Lower lobe of right lung (tissue), 2 donors: ENCODE measurements at regions not wholly inside any gene's neighbourhood (a gene's known extent, or its start where the extent isn't known, plus 50 kb on each side); places are given as distances from the start of the nearest gene placed in this dataset.

ENCODE experiments used
- ATAC-seq, 2 donors: fragments of 200-7000 bp; cut with Tn5 transposase; one replicate each; pipeline ENCODE4 v1.9.1; 2020 to 2022; ENCODE audit warnings: mild to moderate bottlenecking in 2 of 2, moderate library complexity in 2 of 2
- DNase-seq: peaks from one replicate; pipeline ENCODE4 v3.0.0-alpha.2; 2020
- H3K27ac ChIP-seq: fragments of 200-600 bp; one replicate; pipeline ENCODE4 v1.8.0; 2022
- H3K27me3 ChIP-seq: fragments of 200-600 bp; one replicate; pipeline ENCODE4 v1.8.0; 2022; ENCODE audit warnings: low read depth
- H3K36me3 ChIP-seq: fragments of 200-600 bp; one replicate; pipeline ENCODE4 v1.8.0; 2022; ENCODE audit warnings: mild to moderate bottlenecking
- H3K4me1 ChIP-seq: fragments of 200-600 bp; one replicate; pipeline ENCODE4 v1.8.0; 2022
- H3K4me3 ChIP-seq: fragments of 200-600 bp; one replicate; pipeline ENCODE4 v1.8.0; 2022; ENCODE audit warnings: mild to moderate bottlenecking
- H3K9me3 ChIP-seq: fragments of 200-600 bp; one replicate; pipeline ENCODE4 v1.8.0; 2022
- CTCF ChIP-seq: fragments of 200-600 bp; IDR thresholded peaks from one replicate; pipeline ENCODE4 v1.8.0; 2022; ENCODE audit warnings: antibody characterized with exemption, mild to moderate bottlenecking
- intact Hi-C: fragments of 100-400 bp; cut with DNase I; formaldehyde crosslinking; loops from one replicate; pipeline ENCODE4 v1.11.0; 2022
- donor health status: DM: no; HTN: yes; CAD: no; lungs with severe emphysema.

- no peaks in the 10 kb centered on the region for H3K27me3 ChIP-seq
- ATAC-seq = no peak
- no peaks in the 10 kb centered on the region for H3K9me3 ChIP-seq
- no peak overlapping the region for H3K27ac ChIP-seq
- no peak for TF ChIP-seq CTCF
- no peaks in the 10 kb centered on the region for H3K4me1 ChIP-seq
- DNase-seq = no peak
- intact Hi-C loops = no loop called here
- no peaks in the 10 kb centered on the region for H3K36me3 ChIP-seq
- H3K4me3 ChIP-seq = no peak overlapping the region
Observed at GRCh38 chr13:50437252-50437651, 406.2 kb downstream of the DLEU7 start.

- TF ChIP-seq CTCF = no peak
- Histone ChIP-seq H3K36me3 (no peaks in the 10 kb centered on the region), H3K4me1 (no peaks in the 10 kb centered on the region), H3K27ac (no peak overlapping the region), H3K4me3 (no peak overlapping the region), H3K27me3 (no peaks in the 10 kb centered on the region), H3K9me3 (no peaks in the 10 kb centered on the region)
- no peak for ATAC-seq
- intact Hi-C loops = no loop called here
- no peak for DNase-seq
Observed at GRCh38 chr13:50438351-50438750, 405.1 kb downstream of the DLEU7 start.

- Histone ChIP-seq H3K4me3 (no peak overlapping the region), H3K27ac (no peak overlapping the region), H3K9me3 (no peaks in the 10 kb centered on the region), H3K27me3 (no peaks in the 10 kb centered on the region), H3K4me1 (no peaks in the 10 kb centered on the region), H3K36me3 (no peaks in the 10 kb centered on the region)
- no peak for TF ChIP-seq CTCF
- intact Hi-C loops = no loop called here
- ATAC-seq = no peak
- no peak for DNase-seq
Observed at GRCh38 chr13:50441130-50441529, 402.4 kb downstream of the DLEU7 start.

GRCh38 chr13:50444726-50445125, 398.8 kb downstream of the DLEU7 start:
- ATAC-seq = no peak
- H3K27ac ChIP-seq = no peak overlapping the region
- TF ChIP-seq CTCF = no peak
- DNase-seq = no peak
- no peak overlapping the region for H3K4me3 ChIP-seq
- H3K27me3 ChIP-seq = no peaks in the 10 kb centered on the region
- H3K36me3 ChIP-seq = no peaks in the 10 kb centered on the region
- intact Hi-C loops = no loop called here
- peaks cover 5% of the 10 kb centered on the region for H3K4me1 ChIP-seq
- no peaks in the 10 kb centered on the region for H3K9me3 ChIP-seq

- Histone ChIP-seq H3K4me3 (no peak overlapping the region), H3K36me3 (no peaks in the 10 kb centered on the region), H3K27ac (no peak overlapping the region), H3K4me1 (peaks cover 5% of the 10 kb centered on the region), H3K27me3 (no peaks in the 10 kb centered on the region), H3K9me3 (no peaks in the 10 kb centered on the region)
- DNase-seq (no peak), ATAC-seq (no peak)
- intact Hi-C loops = no loop called here
- no peak for TF ChIP-seq CTCF
Observed at GRCh38 chr13:50446611-50447010, 396.9 kb downstream of the DLEU7 start.

GRCh38 chr13:50448535-50448998, 394.9 kb downstream of the DLEU7 start:
- DNase-seq (no peak), ATAC-seq (no peak)
- no peak overlapping the region for H3K27ac ChIP-seq
- no peaks in the 10 kb centered on the region for H3K27me3 ChIP-seq
- H3K36me3 ChIP-seq = no peaks in the 10 kb centered on the region
- intact Hi-C loops = no loop called here
- no peaks in the 10 kb centered on the region for H3K9me3 ChIP-seq
- TF ChIP-seq CTCF = no peak
- H3K4me3 ChIP-seq = no peak overlapping the region
- peaks cover 9% of the 10 kb centered on the region for H3K4me1 ChIP-seq
